Activated CD8-positive, alpha-beta memory T cell treated with anti-CD3 and anti-CD28 coated beads for 36 hours (primary cell): ENCODE measurements at regions not wholly inside any gene's neighbourhood (a gene's known extent, or its start where the extent isn't known, plus 50 kb on each side); places are given as distances from the start of the nearest gene placed in this dataset.

ENCODE experiments used
- CTCF ChIA-PET: fragments of 350-600 bp; sonication (Branson Sonifier 250); formaldehyde crosslinking; loops from one replicate; lab custom pipeline; 2021; ENCODE audit warnings: antibody characterized with exemption; lab: Charles Lee
- POLR2A ChIA-PET: fragments of 350-600 bp; sonication (Branson Sonifier 250); formaldehyde crosslinking; loops from one replicate; lab custom pipeline; 2021; ENCODE audit warnings: antibody characterized with exemption; lab: Charles Lee

DNA sequence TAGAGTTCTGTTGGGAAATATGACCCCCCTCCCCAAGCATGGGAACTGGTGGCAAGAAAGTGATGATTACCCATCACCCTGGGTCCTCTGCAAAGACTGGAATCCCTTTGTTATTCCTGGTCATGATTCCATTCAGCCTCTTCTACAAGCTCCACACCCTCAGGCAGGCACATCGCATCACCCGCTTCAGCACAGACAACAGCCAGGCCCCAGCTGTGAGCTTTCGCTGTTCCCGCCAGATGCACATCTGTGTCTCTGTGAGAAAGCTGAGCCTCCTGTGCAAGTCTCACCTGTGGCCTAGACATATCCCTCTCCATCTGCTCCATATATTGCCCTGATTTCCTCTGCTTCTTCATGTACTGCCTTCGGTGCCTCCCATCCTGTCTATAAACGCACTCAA lies 368.0 kb upstream of the RAB6C start:
- CTCF ChIA-PET: no interaction called here
- POLR2A ChIA-PET: no interaction called here

DNA sequence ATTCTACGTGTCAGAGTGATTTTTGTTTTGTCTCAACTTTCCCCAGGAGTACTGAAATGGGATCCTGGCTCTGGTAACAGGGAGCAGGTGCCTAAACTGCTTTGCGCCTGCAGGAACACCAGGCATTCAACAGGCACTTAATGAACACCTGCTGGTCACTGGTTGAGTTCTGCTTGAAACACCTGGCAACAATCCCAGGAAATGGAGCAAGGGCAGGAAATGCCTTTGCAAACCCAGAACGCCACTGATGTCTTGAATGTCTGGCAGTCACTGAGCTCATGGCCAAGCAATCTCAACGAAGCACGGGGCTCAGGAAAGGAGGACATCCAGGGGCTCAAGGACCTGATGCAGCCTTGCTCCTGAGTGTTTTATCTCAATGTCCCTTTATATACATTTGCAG lies 360.0 kb upstream of the RAB6C start:
- CTCF ChIA-PET: no interaction called here
- POLR2A ChIA-PET: no interaction called here

DNA sequence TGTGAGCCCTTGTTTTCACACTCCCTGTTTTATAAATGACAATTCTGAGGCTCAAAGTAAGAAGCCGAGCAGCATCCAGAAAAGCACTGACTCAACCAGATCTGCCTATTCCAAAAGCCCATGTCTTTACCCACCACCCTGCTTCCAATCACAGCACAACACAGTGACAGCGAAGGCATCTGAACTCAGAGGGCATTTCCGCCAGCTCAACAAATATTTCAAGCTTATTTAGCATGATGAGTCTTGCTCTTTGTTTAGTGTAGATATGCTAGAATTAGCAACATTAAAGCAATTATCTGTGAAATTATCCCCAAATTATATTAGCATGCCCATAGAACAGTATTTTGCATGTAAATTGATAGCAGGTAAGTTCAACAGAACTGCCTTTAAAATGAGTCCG lies 359.1 kb upstream of the RAB6C start:
- ChIA-PET POLR2A (no interaction called here), CTCF (no interaction called here)

DNA sequence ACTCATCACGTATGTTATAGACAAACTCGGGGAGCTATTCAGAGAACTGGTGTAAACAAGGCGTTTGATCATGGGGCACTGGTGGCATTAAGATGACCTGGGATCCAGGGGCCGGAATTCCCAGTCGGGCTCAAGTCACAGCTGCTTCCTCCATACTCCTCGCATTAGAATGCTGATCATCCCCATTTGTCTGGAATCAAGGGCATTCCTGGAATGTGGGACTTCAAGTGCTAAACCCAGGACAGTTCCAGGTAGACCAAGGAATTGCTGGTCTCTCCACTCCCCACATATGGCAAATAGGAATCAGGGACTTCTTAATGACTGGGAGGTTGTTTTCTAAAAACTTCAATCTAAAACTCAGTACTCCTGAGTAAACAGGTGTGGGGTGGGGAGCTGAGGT lies 355.7 kb upstream of the RAB6C start:
- ChIA-PET POLR2A (no interaction called here), CTCF (no interaction called here)

DNA sequence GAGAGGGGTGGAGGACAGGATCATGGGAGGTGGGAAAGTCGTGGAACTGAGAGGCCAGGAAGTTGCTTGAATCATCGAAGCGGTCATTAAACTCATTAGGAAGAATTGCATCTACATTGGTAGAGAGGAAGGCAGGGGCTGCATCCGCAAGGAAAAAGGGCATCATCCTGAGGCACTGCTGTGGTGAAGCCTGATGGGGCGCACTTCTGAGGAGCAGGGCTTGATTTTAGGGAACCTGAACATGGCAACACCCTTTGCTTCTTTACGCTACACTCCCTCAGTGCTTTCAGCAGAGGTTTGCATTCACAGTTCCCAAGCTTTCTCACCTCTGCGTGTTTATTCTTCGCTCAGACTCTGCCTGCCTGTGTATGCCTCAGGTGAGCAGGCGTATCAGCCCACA lies 352.0 kb upstream of the RAB6C start:
- ChIA-PET POLR2A (no interaction called here), CTCF (no interaction called here)

DNA sequence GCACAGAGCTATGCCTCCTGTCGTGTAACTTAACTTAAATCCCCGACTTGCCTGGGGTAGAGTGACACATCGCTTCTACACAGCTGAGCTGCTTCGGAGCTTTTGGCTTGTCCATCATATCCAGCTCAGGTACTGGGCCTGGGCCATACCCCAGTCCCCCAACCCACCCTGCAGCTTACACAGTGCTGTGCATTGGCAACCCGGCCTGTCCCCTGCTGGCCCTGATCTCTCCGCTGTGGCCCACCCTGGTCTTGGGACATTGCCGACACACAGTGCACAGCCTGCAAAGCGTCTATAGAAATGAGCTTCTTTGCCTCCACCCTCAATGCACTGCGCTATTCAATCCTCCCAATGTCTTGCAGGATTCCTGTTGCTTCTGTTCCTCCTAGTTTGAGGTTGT lies 342.8 kb upstream of the RAB6C start:
- POLR2A ChIA-PET: no interaction called here
- CTCF ChIA-PET: no interaction called here

DNA sequence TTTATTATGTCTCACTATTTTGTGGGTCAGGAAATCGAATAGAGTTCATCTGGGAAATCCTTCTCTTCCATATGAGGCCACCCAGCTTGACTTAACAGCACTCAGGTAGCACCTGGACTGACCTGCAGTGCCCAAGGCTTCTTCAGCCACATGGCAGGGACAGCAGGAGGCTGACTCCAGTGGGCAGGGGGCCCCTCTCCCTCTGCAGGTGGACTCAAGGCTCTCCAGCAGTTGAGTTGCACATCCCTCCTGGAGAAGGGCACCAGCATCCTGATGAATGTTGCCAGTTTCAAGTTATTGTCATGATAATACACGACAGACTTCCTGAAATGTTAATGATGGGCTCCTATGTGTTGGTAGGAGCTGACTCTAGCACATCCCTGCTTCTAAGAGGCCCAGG lies 338.1 kb upstream of the RAB6C start:
- ChIA-PET POLR2A (no interaction called here), CTCF (no interaction called here)

DNA sequence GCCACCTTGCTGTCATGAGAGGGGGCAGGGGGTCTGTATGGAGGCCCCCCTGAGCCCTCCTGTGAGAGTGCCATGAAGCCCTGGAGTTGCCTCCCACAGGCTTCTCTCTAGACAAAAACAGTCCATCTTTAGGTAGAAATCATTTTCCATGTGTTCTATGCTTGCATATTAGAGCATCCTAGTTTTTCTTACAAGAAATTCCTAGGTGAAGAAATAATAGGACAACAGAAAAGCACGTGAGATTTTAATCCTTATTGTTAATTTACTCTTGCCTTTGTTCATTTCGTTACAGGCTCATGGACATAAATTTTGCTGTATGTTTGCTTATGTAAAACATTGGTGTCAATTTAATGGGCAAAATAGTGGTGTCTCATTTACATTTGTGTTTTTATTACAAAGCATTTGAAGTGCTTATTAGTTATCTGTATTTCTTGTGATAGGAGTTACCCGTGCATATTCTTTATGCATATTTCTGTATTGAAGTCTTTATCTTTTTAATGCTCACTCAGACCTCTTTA lies 336.9 kb upstream of the RAB6C start:
- ChIA-PET POLR2A (no interaction called here), CTCF (no interaction called here)

DNA sequence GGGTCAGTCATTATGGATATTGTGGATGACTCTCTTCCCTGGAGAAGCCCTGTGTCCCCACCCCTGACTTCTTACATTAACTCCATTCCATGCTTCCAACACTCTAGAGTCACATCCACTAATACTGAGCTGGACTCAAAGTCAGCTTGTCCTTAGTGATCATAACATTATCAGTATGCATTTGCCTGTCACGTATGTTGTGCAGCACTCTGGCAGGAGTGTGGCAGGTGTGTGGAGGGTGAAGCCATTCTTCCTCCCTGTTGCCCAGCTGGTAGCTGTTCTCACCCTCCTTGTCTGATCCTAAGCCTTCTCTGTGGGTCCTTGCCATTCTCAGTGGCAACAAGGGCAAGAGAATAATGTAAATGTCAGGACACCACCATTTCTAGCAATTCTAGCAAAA lies 334.1 kb upstream of the RAB6C start:
- POLR2A ChIA-PET: no interaction called here
- CTCF ChIA-PET: no interaction called here

DNA sequence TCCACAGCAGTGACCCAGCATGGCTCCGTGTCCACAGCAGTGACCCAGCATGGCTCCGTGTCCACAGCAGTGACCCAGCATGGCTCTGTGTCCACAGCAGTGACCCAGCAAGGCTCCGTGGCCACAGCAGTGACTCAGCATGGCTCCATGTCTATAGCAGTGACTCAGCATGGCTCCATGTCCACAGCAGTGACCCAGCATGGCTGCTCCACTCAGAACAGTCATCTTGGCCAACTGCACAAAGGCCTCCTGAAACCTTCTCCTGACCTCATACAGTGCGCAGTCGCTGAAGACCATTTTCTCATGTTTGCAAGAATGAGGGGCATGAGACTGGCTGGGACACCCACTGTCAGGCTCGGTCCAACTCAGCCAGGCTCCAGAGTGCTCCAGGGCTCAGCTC lies 333.4 kb upstream of the RAB6C start:
- ChIA-PET CTCF (no interaction called here), POLR2A (no interaction called here)

DNA sequence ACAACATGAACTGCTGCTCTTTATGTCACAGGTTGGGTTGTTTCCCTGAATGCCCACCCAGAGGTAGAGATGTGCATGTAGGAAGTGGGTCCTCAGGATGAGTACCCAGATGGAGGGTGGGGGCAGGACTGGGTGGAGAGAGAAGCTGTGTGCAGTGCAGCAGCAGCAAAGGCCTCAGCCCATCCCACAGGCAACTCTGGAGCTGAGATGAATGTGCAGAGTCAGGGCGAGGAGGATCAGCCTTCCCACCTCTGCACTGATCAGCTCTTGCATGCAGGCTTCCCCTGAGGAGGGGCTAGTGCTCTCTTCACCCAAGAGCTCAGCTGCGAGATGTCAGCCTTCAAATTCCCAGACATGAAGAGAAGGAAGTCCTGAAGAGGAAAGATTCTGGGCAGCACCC lies 326.2 kb upstream of the RAB6C start:
- CTCF ChIA-PET: no interaction called here
- POLR2A ChIA-PET: no interaction called here

DNA sequence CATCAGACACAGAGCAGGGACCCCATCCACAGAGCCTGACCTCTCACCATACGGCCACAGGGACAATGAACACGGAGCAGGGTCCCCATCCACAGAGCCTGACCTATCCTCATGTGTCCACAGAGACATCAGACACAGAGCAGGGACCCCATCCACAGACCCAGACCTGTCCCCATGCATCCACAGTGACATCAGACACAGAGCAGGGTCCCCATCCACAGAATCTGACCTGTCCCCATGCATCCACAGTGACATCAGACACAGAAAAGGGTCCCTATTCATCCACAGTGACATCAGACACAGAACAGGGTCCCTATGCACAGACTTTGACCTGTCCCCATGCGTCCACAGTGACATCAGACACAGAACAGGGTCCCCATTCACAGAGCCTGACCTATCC lies 325.1 kb upstream of the RAB6C start:
- CTCF ChIA-PET: no interaction called here
- POLR2A ChIA-PET: no interaction called here

DNA sequence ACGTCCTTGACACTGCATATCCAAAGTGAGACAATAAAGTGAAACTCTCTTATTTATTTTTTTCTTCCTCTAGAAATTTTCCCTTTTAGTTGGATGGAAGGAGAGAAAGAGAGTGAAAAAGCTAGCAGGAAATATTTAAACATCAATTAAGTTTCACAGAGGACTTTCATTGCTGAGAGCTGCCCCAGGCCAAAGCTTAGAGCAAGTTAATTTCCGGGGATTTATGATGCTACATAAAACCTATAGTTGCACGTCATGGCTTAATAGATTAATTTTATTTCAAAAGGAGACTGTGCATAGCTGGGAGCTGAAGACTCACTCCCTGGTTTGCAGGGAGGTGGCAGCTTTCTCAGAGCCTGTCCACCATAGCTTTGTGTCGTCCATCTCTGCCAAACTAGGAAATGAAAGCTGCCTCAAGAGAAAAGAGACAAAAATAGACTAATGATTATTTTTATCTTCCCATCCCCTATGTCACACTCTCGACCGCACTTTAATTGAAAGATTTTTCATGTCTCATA lies 323.3 kb upstream of the RAB6C start:
- ChIA-PET POLR2A (no interaction called here), CTCF (no interaction called here)

DNA sequence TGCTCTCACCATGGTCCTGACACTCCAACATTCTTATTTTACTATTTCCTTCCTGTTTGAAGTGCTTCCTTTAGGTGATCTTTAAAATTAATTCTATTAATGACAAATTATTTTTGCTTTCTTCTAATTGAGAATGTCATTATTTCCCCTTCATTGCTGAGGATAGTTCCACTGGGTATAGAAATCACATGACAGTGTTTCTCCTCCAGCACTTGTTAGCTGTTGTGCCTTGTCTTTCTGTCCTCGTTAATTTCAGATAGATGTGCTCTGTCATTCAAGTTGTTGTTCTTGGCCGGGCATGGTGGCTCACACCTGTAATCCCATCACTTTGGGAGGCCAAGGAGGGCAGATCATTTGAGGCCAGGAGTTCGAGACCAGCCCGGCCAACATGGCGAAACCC lies 321.0 kb upstream of the RAB6C start:
- POLR2A ChIA-PET: no interaction called here

DNA sequence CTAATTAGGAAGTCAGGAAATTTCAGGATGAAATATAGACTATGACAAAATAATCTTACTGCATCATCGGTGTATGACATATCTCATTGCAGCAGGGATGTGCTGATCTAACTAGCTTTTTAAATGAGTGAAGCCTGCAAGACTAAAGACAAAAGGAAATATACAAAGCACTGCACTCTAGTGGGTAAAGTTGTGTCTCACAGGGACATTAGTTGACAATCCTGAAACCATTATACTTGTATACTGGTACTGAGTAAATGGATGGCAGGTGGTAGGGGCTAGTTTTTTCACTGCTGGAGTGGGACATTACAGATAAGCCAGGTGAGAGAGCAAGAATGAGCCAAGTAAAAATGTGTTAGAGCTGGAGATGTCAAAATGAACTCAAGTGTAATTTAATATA lies 317.5 kb upstream of the RAB6C start:
- ChIA-PET CTCF (no interaction called here), POLR2A (no interaction called here)

More for the DNA sequence above, 321.0 kb upstream of the RAB6C start:
- CTCF ChIA-PET: no interaction called here

DNA sequence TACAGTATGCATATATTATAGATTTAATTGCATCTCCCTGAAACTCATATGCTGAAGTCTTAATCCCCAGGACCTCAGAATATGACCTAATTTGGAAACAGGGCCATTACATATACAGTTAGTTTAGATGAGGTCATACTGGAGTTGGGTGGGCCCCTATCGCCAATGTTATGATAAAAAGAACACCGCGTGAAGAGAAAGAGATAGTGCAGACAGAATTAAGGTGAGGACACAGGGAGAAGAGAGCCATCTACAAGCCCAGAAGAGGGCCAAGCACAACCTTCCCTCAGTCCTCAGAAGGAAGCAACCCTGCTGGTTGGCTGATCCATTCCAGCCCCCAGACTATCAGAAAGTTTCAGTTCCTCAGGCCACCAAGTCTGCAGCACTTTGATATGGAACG lies 311.9 kb upstream of the RAB6C start:
- CTCF ChIA-PET: no interaction called here
- POLR2A ChIA-PET: no interaction called here

DNA sequence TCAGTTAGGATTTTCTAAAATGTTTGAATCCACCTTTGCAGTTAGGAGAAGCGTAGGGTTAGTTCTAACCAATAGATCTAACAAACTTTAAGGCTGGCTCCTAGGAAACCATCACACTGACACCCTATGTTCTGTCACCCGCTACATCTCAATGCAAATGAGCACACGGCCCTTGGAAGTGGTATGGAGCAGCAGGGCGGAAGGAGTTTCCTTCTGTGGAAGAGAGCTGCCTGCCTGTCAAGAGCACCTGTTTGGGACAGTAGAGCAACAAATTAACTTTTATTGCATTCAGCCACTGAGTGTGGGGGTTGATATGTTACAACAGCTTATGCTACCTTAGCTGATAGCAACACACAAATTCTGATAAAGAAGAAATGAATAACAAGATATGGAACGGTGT lies 306.9 kb upstream of the RAB6C start:
- ChIA-PET CTCF (no interaction called here), POLR2A (no interaction called here)

DNA sequence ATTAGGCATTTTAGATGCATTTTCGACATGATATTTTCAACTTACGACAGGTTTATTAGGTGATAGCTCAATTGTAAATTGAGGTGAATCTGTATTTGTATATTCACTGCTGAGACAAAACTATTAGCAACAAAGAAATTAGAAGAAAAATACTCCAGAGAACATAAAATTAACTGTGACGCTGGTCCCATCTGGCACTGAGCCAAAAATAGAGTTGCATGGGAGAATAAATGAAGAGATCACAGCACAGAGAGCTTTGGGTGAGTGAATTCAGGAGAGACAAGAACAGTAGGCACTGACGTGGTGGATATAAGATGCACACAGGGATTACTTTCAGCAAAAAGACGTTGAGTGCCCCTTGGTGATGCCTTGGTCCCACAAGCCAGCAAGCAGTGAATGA lies 306.2 kb upstream of the RAB6C start:
- ChIA-PET CTCF (no interaction called here), POLR2A (no interaction called here)

DNA sequence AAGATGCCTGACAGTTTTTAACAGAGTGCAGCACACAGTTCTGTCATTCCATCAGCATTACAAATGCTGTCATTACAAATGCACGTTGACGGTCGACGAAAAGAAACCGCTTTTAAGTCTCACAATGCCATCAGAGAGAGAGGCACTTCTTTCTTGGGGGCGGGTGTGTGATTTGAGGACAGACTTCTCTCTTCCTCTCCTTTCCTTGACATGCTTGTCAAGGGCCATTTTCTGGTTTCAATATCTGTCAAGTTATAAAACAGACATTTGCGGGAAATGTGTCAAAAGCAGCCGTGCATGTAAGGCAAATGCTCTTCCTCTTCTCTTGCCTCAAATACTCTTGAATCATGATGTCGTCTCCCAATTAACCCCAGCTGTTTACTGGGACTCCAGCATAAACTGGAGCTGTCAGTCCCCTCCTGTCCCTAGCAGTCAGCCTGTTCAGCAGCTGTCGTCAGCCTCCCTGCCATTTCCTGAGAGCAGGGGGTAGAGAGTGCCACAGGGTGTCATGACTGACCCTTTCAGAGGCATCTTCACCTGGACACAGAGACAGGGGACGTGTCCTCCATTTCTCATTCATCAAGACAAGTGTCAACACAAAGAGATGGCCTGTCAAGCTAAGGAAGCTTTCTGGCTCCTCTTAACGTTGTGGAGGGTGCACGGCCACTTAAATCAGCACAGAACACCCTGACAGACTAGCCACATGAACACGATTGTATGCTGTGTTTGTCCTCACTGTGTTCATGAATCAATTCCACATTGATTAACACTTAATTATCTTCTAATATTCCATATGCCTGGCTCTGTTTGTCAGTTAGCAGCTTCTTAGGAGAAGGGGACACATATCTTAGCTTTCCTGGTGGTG lies 305.4 kb upstream of the RAB6C start:
- CTCF ChIA-PET: no interaction called here
- POLR2A ChIA-PET: interaction anchor here (0.5 kb wide), 1 partner anchor 13 kb away, joined by 4 read pairs; no protein-coding TSS in a partner anchor

DNA sequence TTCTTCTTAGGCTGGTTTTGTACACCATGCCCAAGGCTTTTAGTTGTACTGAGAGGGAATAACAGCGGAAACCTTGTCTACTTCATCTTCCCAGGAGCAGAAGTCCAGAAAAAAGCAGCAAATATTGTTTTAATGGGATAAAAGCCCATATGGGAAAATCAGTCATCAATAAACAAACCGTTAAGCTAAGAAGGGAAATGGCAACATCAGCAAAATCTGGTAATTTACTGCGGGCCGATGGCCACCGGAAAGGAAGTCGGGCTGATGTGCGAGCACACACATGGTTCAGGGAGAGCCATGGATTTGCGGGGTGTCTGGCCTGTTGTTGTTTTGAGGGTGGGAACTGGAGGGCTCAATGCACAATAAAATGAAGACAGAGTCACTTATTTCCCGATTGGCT lies 300.7 kb upstream of the RAB6C start:
- POLR2A ChIA-PET: no interaction called here
- CTCF ChIA-PET: no interaction called here

DNA sequence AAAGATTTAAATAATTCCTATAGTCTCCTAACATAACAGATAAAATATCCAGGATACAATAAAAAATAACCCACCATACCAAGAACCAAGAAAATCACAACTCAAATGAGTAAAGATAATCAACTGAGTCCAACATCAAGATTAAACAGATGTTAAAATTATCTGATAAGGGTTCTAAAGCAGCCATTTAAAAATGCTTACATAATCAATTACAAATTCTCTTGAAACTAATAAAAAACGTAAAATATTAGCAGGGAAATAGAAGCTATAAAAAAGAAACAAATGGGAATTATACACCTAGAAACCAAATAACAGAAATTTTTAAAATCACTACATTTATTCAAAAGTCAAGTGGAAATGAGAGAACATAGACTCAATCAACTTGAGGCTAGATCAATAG lies 297.7 kb upstream of the RAB6C start:
- POLR2A ChIA-PET: no interaction called here
- CTCF ChIA-PET: no interaction called here
